ENCODE measurements at regions not wholly inside any gene's neighbourhood (a gene's known extent, or its start where the extent isn't known, plus 50 kb on each side); places are given as distances from the start of the nearest gene placed in this dataset.

- no peak for ATAC-seq
- no peak for DNase-seq (ENCODE audit: low read depth in 1 of 2, low spot score in 1 of 2)
- ChIA-PET POLR2A (no interaction called here), CTCF (no interaction called here)
- WGBS (ENCODE audit: missing lambda C conversion rate), result 73% methylated on average over 6 of the region's 10 CpGs
- Histone ChIP-seq H3K4me2 (no peak overlapping the region), H3K27ac (no peak overlapping the region), H3K4me1 (no peaks in the 10 kb centered on the region), H3K4me3 (no peak overlapping the region), H3K9me3 (no peaks in the 10 kb centered on the region)
- TF ChIP-seq RNF2 (IDR thresholded peaks at IDR 0.05; ENCODE audit: borderline replicate concordance, low read depth) (no peak), POLR2A (IDR thresholded peaks at IDR 0.05; ENCODE audit: low read length) (no peak), REST (IDR thresholded peaks at IDR 0.05) (no peak), PHF8 (IDR thresholded peaks at IDR 0.05; ENCODE audit: borderline replicate concordance, low read depth) (no peak), MAZ (IDR thresholded peaks at IDR 0.05; ENCODE audit: borderline replicate concordance, low read depth, low read length) (no peak), RAD21 (conservative IDR thresholded peaks at IDR 0.05 in 1 of 2, IDR thresholded peaks at IDR 0.05 in 1 of 2) (no peak), ZC3H11A (IDR thresholded peaks at IDR 0.05) (no peak), HOXB5 (CRISPR knock-in tag; IDR thresholded peaks at IDR 0.05) (no peak), JUNB (IDR thresholded peaks at IDR 0.05) (no peak), BCL3 (IDR thresholded peaks at IDR 0.05) (no peak), BHLHE40 (IDR thresholded peaks at IDR 0.05; ENCODE audit: low read depth, low read length) (no peak), EP300 (IDR thresholded peaks at IDR 0.05) (no peak), USF2 (IDR thresholded peaks at IDR 0.05) (no peak)
- no peak for FAIRE-seq
These were observed 85.1 kb upstream of the TTC34 start for GRCh38 chr1:2886631-2887030.

- DNase-seq (ENCODE audit: low read depth in 1 of 2, low spot score in 1 of 2) (no peak), ATAC-seq (no peak), FAIRE-seq (no peak)
- H3K4me1 ChIP-seq, result no peaks in the 10 kb centered on the region
- H3K9me3 ChIP-seq, result no peaks in the 10 kb centered on the region
- POLR2A ChIA-PET, result no interaction called here
- WGBS (ENCODE audit: missing lambda C conversion rate), result 72% methylated on average over 16 of the region's 28 CpGs
- CTCF ChIA-PET, result interaction anchor here (0.9 to 1.9 kb wide), 2 partner anchors 12 kb away, joined by 5 to 8 read pairs; no protein-coding TSS in a partner anchor
- TF ChIP-seq MAFK (IDR thresholded peaks at IDR 0.05; ENCODE audit: partially characterized antibody) (peak; percentile 57), EHMT2 (IDR thresholded peaks at IDR 0.05; ENCODE audit: low read depth) (no peak)
- H3K4me3 ChIP-seq, result no peak overlapping the region
- H3K4me2 ChIP-seq, result no peak overlapping the region
- H3K27ac ChIP-seq, result no peak overlapping the region
These were observed 86.7 kb upstream of the TTC34 start for GRCh38 chr1:2887941-2888855.

- no peak overlapping the region for H3K27ac ChIP-seq
- H3K4me1 ChIP-seq, result no peaks in the 10 kb centered on the region
- DNase-seq (ENCODE audit: low read depth in 1 of 2, low spot score in 1 of 2) (no peak), FAIRE-seq (no peak), ATAC-seq (no peak)
- POLR2A ChIA-PET, result no interaction called here
- TF ChIP-seq BHLHE40 (IDR thresholded peaks at IDR 0.05; ENCODE audit: low read depth, low read length), result no peak
- no peak for TF ChIP-seq ELK1 (IDR thresholded peaks at IDR 0.05; ENCODE audit: low read depth, low read length)
- H3K9me3 ChIP-seq, result no peaks in the 10 kb centered on the region
- CTCF ChIA-PET, result interaction anchor here (1.0 to 1.9 kb wide), 2 partner anchors 14 kb away, joined by 3 to 8 read pairs; no protein-coding TSS in a partner anchor
- H3K4me2 ChIP-seq, result no peak overlapping the region
- 25% methylated on average over 7 of the region's 14 CpGs for WGBS (ENCODE audit: missing lambda C conversion rate)
- H3K4me3 ChIP-seq, result no peak overlapping the region
These were observed 88.8 kb upstream of the TTC34 start for GRCh38 chr1:2890221-2890850.

Data from A549 (cell line).